ENCODE measurements at regions not wholly inside any gene's neighbourhood (a gene's known extent, or its start where the extent isn't known, plus 50 kb on each side); places are given as distances from the start of the nearest gene placed in this dataset.
"Not testable (repeated sequence)": the region's sequence is repeated elsewhere in the genome, so short reads cannot be mapped to it uniquely, and the experiment has no call there.

DNA sequence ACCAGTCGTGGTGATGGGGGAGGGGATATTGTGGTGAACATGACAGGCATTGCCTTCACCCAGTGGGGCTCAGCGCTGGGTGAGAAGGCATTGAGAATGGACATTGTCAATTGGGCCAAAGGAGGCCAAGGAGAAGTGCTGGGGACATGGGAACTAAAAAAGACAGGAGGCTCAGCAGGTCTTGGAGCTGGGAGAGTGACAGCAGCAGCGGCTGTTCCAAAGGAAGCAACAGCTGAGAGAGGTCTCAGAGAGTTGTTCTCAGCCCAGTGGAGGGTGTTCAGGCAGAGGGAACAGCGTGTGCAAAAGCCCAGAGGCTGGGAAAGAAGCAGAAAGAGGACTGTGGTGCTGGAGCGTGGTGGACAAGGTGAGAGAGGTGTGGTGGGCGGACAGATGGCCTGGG lies 56.6 kb upstream of the ASNS start:
- DNase-seq: not testable (repeated sequence)

DNA sequence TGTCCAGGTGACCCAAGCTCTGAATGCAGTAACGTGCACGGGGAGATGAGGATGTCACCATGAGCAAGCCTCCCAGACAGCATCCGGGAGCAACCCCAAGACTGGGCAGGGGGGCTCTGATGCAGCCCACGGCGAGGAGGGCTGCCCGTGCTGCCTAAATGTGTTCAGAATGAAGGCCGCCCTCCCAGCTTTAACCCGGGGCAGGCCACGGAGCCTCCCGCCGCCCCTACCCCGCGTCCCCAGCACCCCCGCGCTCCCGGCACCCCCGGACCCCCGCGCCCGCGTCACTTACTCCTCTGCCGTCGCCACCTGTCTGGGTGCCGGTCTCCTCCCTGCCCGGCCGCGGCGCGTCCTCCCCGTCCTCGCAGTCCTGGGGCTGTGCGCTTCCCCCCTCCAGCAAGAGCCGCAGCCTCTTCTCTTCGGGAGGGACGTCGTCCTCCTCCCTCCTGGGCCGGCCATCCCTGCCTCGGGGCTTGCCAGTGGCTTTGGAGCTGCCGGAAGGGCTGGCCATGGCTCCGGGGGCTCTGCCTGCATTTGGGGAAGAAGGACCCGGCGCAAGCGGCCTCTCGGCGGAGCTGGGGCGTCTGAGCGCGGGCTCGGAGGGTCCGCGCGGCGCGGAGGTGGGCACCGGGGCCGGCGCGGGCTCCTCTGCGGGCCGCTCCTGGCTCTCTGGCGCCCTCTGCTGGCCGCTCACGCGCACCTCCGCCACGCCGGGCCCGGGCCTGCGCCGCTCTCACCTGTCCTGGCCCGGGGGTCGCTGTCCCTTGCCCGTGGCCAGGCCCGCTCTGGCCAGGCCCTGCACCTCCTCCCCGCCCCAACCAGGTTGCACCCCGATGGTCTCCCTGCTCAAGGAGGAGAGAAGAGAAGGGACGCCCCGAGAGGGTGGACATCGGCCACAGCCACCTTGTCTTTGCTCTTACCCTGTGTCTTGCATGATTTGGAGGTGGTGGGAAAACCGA lies 55.9 kb upstream of the ASNS start:
- peak; percentile 86 for DNase-seq

All from eye (tissue), 1 donor.